HCT116 (cell line): ENCODE measurements at regions not wholly inside any gene's neighbourhood (a gene's known extent, or its start where the extent isn't known, plus 50 kb on each side); places are given as distances from the start of the nearest gene placed in this dataset.

ENCODE experiments used
- ATAC-seq: fragments of 200-7000 bp; cut with Tn5 transposase; 2 replicates; pipeline ENCODE4 v1.9.1; 2020; ENCODE audit warnings: mild to moderate bottlenecking, moderate library complexity
- BruUV-seq: library from RNA; stranded (reverse); fragments of 400-500 nt; replicated peaks from 2 replicates; lab custom pipeline; 2021; lab: Mats Ljungman, UMichigan
- CTCF ChIA-PET: fragments of 300-600 bp; sonication (Branson Sonifier 250); formaldehyde crosslinking; loops from one replicate; lab custom pipeline; 2021; ENCODE audit warnings: antibody characterized with exemption; lab: Charles Lee
- POLR2A ChIA-PET: fragments of 300-600, 350-600 bp; sonication (Branson Sonifier 250); formaldehyde crosslinking; loops from one replicate; lab custom pipeline; 2021; ENCODE audit warnings: antibody characterized with exemption; lab: Charles Lee
- RAD21 ChIA-PET, 2 experiments: fragments of 300-600 bp; sonication (Branson Sonifier 250); formaldehyde crosslinking; loops; one replicate each; lab custom pipeline; 2023; ENCODE audit warnings: low total read pairs in 2 of 2; ENCODE audit not compliant: uncharacterized antibody in 2 of 2, unreplicated experiment in 2 of 2, low non-redundant PET in 1 of 2; lab: Charles Lee
- DNase-seq: peaks from one replicate; pipeline ENCODE4 v3.0.0-alpha.2; 2010; ENCODE audit warnings: low read depth, low spot score
- H2AFZ ChIP-seq: fragments of 200-600 bp; shearing (Covaris generic), sonication (generic); 2 replicates; pipeline ENCODE4 v1.6.1; 2017; ENCODE audit warnings: low read depth, mixed run types, mixed read lengths, antibody characterized with exemption, low read length; ENCODE audit not compliant: poor library complexity, severe bottlenecking
- H3K27ac ChIP-seq: 2 replicates; pipeline ENCODE4 v1.5.1; 2012; ENCODE audit warnings: low read depth, low read length
- H3K27me3 ChIP-seq: fragments of 200-600 bp; sonication (generic); 2 replicates; pipeline ENCODE4 v1.6.1; 2016; ENCODE audit warnings: mixed run types, low read length, mixed read lengths; ENCODE audit not compliant: insufficient read depth
- H3K36me3 ChIP-seq, 2 experiments: fragments of 200-500 bp in 1 of 2; fragments of 200-600 bp in 1 of 2; sonication (Bioruptor generic) in 1 of 2; sonication (generic) in 1 of 2; 2 replicates each; pipeline versions ENCODE4 v1.5.1 to v1.6.1; 2014 to 2016; ENCODE audit warnings: low read length in 2 of 2, inconsistent platforms in 1 of 2, mixed read lengths in 1 of 2, mixed run types in 1 of 2; ENCODE audit not compliant: insufficient read depth in 2 of 2, control insufficient read depth in 1 of 2
- H3K4me1 ChIP-seq, 2 experiments: fragments of 200-600 bp in 1 of 2; sonication (generic) in 1 of 2; 2 replicates each; pipeline versions ENCODE4 v1.5.1 to v1.6.1; 2012 to 2017; ENCODE audit warnings: low read length in 2 of 2, inconsistent platforms in 1 of 2, mild to moderate bottlenecking in 1 of 2, mixed read lengths in 1 of 2, mixed run types in 1 of 2, moderate library complexity in 1 of 2; ENCODE audit not compliant: insufficient read depth in 2 of 2, control insufficient read depth in 1 of 2
- H3K4me2 ChIP-seq: fragments of 200-600 bp; sonication (generic); 2 replicates; pipeline ENCODE4 v1.6.1; 2017; ENCODE audit warnings: mixed run types, low read length, mixed read lengths
- H3K4me3 ChIP-seq, 2 experiments: fragments of 200-600 bp in 1 of 2; sonication (generic) in 1 of 2; replicated peaks in 1 of 2; 2 replicates each; pipeline ENCODE4 v1.5.1; 2011 to 2016; ENCODE audit warnings: low read length in 2 of 2, control low read depth in 1 of 2, low read depth in 1 of 2, mild to moderate bottlenecking in 1 of 2, mixed read lengths in 1 of 2, mixed run types in 1 of 2
- H3K79me2 ChIP-seq: fragments of 200-600 bp; sonication (generic); 2 replicates; pipeline ENCODE4 v1.6.1; 2017; ENCODE audit warnings: mild to moderate bottlenecking, mixed run types, low read length, moderate library complexity, mixed read lengths; ENCODE audit not compliant: insufficient read depth
- H3K9ac ChIP-seq: fragments of 200-600 bp; sonication (generic); 2 replicates; pipeline ENCODE4 v1.6.1; 2016; ENCODE audit warnings: low read length, mixed read lengths
- H3K9me2 ChIP-seq: fragments of 200-600 bp; sonication (generic), shearing (Covaris generic); 2 replicates; pipeline ENCODE4 v1.6.1; 2017; ENCODE audit warnings: mixed run types, mild to moderate bottlenecking, moderate library complexity; ENCODE audit not compliant: insufficient read depth
- H3K9me3 ChIP-seq, 2 experiments: fragments of 200-500 bp in 1 of 2; fragments of 200-600 bp in 1 of 2; sonication (Bioruptor generic) in 1 of 2; sonication (generic) in 1 of 2; 2 replicates each; pipeline ENCODE4 v1.6.1; 2014 to 2017; ENCODE audit warnings: low read length in 2 of 2, mixed read lengths in 2 of 2, inconsistent platforms in 1 of 2, low read depth in 1 of 2, mild to moderate bottlenecking in 1 of 2, mixed run types in 1 of 2, moderate library complexity in 1 of 2; ENCODE audit not compliant: control insufficient read depth in 1 of 2, insufficient read depth in 1 of 2
- H4K20me1 ChIP-seq: fragments of 200-600 bp; sonication (generic), shearing (Covaris generic); 2 replicates; pipeline ENCODE4 v1.6.1; 2017; ENCODE audit warnings: mixed run types, mild to moderate bottlenecking, moderate library complexity; ENCODE audit not compliant: insufficient read depth
- ATF3 ChIP-seq: IDR thresholded peaks from 2 replicates; pipeline ENCODE4 v1.6.1; 2012
- CBX3 ChIP-seq: IDR thresholded peaks from 2 replicates; pipeline ENCODE4 v1.6.1; 2012; ENCODE audit warnings: low read depth
- CEBPB ChIP-seq: IDR thresholded peaks from 2 replicates; pipeline ENCODE4 v1.6.1; 2012; ENCODE audit warnings: low read depth
- ELF1 ChIP-seq: IDR thresholded peaks from 2 replicates; pipeline ENCODE4 v1.6.1; 2012; ENCODE audit warnings: low read depth, borderline replicate concordance
- FOSL1 ChIP-seq: IDR thresholded peaks from 2 replicates; pipeline ENCODE4 v1.6.1; 2012; ENCODE audit warnings: low read depth
- JUND ChIP-seq: IDR thresholded peaks from 2 replicates; pipeline ENCODE4 v1.6.1; 2012
- RAD21 ChIP-seq: IDR thresholded peaks from 2 replicates; pipeline ENCODE4 v1.6.1; 2012; ENCODE audit warnings: low read depth, mild to moderate bottlenecking
- SIN3A ChIP-seq: IDR thresholded peaks from 2 replicates; pipeline ENCODE4 v1.6.1; 2012; ENCODE audit warnings: low read depth
- SRF ChIP-seq: IDR thresholded peaks from 2 replicates; pipeline ENCODE4 v1.6.1; 2012; ENCODE audit warnings: low read depth
- YY1 ChIP-seq: IDR thresholded peaks from 2 replicates; pipeline ENCODE4 v1.6.1; 2011; ENCODE audit warnings: low read length, low read depth, moderate library complexity, mild to moderate bottlenecking; ENCODE audit not compliant: insufficient replicate concordance; ENCODE audit errors: extremely low read depth
- intact Hi-C: fragments of 100-400 bp; cut with micrococcal nuclease; formaldehyde crosslinking; loops from 2 replicates; pipeline ENCODE4 v1.10.0; 2022
- TF ChIP-seq, protein P1 (sequence below), 3 experiments: fragments of 200-600 bp in 1 of 3; sonication (generic) in 1 of 3; IDR thresholded peaks in 2 of 3; conservative IDR thresholded peaks in 1 of 3; 2 replicates each; pipeline ENCODE4 v1.5.1; 2012 to 2017; ENCODE audit warnings: low read depth in 2 of 3, low read length in 2 of 3, antibody characterized with exemption in 1 of 3, borderline replicate concordance in 1 of 3, control low read depth in 1 of 3, mild to moderate bottlenecking in 1 of 3, mixed read lengths in 1 of 3, mixed run types in 1 of 3, moderate library complexity in 1 of 3; ENCODE audit not compliant: insufficient read depth in 1 of 3

DNA sequence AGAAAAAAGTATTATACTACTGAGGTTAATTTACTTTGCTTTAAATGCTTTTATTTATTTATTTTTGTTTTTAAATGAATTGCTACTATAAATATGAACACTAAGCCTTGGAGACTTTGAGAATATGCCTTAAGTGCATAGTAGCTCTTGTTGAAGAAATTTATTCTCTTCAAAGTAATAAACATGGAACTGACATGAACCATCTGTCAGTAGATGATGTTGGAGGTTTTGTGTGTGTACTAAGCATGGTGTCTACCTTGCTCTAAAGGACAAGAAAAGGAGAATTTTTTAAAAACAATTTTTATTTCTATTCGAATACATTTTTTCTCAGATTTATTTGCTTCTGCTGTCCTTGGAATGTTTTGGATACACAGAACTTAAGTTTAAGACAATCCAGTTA lies 81.1 kb upstream of the PDZRN3 start (continued):
- TF ChIP-seq, protein P1, sequence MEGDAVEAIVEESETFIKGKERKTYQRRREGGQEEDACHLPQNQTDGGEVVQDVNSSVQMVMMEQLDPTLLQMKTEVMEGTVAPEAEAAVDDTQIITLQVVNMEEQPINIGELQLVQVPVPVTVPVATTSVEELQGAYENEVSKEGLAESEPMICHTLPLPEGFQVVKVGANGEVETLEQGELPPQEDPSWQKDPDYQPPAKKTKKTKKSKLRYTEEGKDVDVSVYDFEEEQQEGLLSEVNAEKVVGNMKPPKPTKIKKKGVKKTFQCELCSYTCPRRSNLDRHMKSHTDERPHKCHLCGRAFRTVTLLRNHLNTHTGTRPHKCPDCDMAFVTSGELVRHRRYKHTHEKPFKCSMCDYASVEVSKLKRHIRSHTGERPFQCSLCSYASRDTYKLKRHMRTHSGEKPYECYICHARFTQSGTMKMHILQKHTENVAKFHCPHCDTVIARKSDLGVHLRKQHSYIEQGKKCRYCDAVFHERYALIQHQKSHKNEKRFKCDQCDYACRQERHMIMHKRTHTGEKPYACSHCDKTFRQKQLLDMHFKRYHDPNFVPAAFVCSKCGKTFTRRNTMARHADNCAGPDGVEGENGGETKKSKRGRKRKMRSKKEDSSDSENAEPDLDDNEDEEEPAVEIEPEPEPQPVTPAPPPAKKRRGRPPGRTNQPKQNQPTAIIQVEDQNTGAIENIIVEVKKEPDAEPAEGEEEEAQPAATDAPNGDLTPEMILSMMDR (IDR thresholded peaks at IDR 0.05 in 2 of 3, conservative IDR thresholded peaks at IDR 0.05 in 1 of 3; ENCODE audit: borderline replicate concordance in 1 of 3, insufficient read depth in 1 of 3, low read depth in 2 of 3, low read length in 2 of 3), result no peak
- TF ChIP-seq CBX3, result no peak
- TF ChIP-seq RAD21, result no peak
- no peak for TF ChIP-seq ELF1

GRCh38 chr3:73699327-73699726 lies 74.6 kb upstream of the PDZRN3 start:
- Histone ChIP-seq H3K27ac (no peak overlapping the region), H3K9ac (no peak overlapping the region), H3K27me3 (no peaks in the 10 kb centered on the region), H3K4me3 (no peak overlapping the region), H3K9me3 (peaks cover 0 to 26% of the 10 kb centered on the region in 2 experiments; a peak in 2 of 4 replicates), H3K36me3 (no peaks in the 10 kb centered on the region), H4K20me1 (no peaks in the 10 kb centered on the region), H3K9me2 (no peaks in the 10 kb centered on the region), H3K4me2 (no peak overlapping the region), H3K79me2 (no peaks in the 10 kb centered on the region), H2AFZ (no peak overlapping the region), H3K4me1 (no peaks in the 10 kb centered on the region)
- no peak for TF ChIP-seq SRF
- TF ChIP-seq ATF3, result no peak
- no peak for TF ChIP-seq YY1
- no peak for TF ChIP-seq CEBPB
- TF ChIP-seq JUND, result no peak
- TF ChIP-seq SIN3A, result no peak
- TF ChIP-seq FOSL1, result no peak
- ChIA-PET RAD21 (no interaction called here), CTCF (no interaction called here), POLR2A (no interaction called here)
- DNase-seq (no peak), ATAC-seq (no peak)
- BruUV-seq, result no TSS peak
- intact Hi-C loops, result no loop called here
